ENCODE measurements at regions not wholly inside any gene's neighbourhood (a gene's known extent, or its start where the extent isn't known, plus 50 kb on each side); places are given as distances from the start of the nearest gene placed in this dataset.

DNA sequence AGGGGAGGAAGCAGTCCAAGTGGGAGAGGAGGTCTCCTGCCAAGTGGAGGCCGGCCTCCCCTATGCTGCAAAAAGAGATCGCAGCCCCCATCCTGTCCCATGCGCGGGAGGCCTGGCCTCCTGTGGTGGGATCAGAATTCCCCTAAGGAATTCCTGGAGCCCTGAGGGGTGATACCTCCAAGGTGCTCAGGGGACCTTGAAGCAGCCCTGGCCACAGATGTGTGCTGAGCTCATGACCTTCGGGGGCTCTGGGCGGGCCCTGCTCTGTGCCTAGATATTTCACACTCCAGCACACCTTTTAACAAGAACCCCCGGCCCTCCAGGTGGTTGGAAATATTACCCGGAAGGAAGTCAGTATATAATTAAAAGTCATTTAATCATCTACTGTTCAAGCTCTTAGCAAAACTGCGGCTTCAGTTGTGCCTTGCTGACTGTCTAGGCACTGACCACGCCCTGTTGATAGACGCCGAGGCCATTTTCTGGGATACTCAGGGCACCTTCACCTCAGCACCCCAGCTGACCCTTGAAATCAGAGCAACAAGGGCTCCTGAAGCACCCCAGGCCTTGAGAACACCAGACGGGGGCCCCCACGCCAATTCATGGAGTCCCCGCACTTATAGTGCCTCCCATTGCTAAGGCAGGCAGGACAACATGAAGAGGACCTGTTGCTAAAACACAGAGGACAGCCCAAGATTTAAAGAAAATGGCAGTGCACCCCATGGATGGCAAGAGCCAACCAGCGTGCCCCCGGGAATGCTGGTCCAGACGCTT is 119.1 kb downstream of the NDUFA10 start:
- peaks cover 8% of the 10 kb centered on the region for H3K4me1 ChIP-seq (ENCODE audit: control insufficient read depth, insufficient read depth, low read length)
- H3K36me3 ChIP-seq (ENCODE audit: control insufficient read depth, insufficient read depth, low read length) = no peaks in the 10 kb centered on the region
- no peak for DNase-seq (ENCODE audit: low read depth, low spot score)
- H3K27ac ChIP-seq (ENCODE audit: low read length) = no peak overlapping the region
- H3K4me3 ChIP-seq (ENCODE audit: low read length) = no peak overlapping the region
- H3K9me3 ChIP-seq (ENCODE audit: control insufficient read depth, insufficient read depth, low read length) = no peaks in the 10 kb centered on the region
- H3K27me3 ChIP-seq (ENCODE audit: control insufficient read depth, insufficient read depth, low read length) = no peaks in the 10 kb centered on the region
- WGBS (ENCODE audit: insufficient coverage, insufficient read length) = no CpG with 5 or more reads among the region's 18 CpGs

DNA sequence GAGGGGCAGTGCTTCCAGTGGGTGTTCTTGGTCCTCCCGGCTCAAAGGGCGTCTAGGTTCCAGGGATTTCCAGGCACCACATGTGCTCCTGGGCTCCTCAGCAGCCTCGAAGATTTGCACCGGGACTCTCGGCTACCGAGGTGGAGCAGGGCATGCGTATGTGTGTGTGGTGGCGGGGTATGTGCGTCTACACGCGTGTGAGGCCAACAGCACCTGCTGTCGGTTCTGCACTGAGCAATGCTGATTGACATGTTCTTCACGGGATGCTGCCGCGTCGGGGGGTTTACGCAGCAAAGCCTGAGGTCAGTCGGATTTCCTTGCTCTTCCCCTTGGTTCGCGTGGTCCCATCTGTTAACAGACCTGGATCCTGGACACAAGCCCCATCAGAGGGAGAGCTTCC is 119.8 kb downstream of the NDUFA10 start:
- no CpG with 5 or more reads among the region's 20 CpGs for WGBS (ENCODE audit: insufficient coverage, insufficient read length)
- no peak overlapping the region for H3K4me3 ChIP-seq (ENCODE audit: low read length)
- DNase-seq (ENCODE audit: low read depth, low spot score) = no peak

GRCh38 chr2:239904496-239904895 is 120.6 kb downstream of the NDUFA10 start:
- H3K27me3 ChIP-seq (ENCODE audit: control insufficient read depth, insufficient read depth, low read length) = no peaks in the 10 kb centered on the region
- H3K27ac ChIP-seq (ENCODE audit: low read length) = no peak overlapping the region
- peaks cover 8% of the 10 kb centered on the region for H3K4me1 ChIP-seq (ENCODE audit: control insufficient read depth, insufficient read depth, low read length)
- no peaks in the 10 kb centered on the region for H3K9me3 ChIP-seq (ENCODE audit: control insufficient read depth, insufficient read depth, low read length)
- WGBS (ENCODE audit: insufficient coverage, insufficient read length) = no CpG with 5 or more reads among the region's 6 CpGs
- DNase-seq (ENCODE audit: low read depth, low spot score) = no peak
- no peaks in the 10 kb centered on the region for H3K36me3 ChIP-seq (ENCODE audit: control insufficient read depth, insufficient read depth, low read length)
- no peak overlapping the region for H3K4me3 ChIP-seq (ENCODE audit: low read length)

More for the DNA sequence above, 119.8 kb downstream of the NDUFA10 start:
- Histone ChIP-seq H3K36me3 (ENCODE audit: control insufficient read depth, insufficient read depth, low read length) (no peaks in the 10 kb centered on the region), H3K9me3 (ENCODE audit: control insufficient read depth, insufficient read depth, low read length) (no peaks in the 10 kb centered on the region), H3K4me1 (ENCODE audit: control insufficient read depth, insufficient read depth, low read length) (peaks cover 8% of the 10 kb centered on the region), H3K27ac (ENCODE audit: low read length) (no peak overlapping the region), H3K27me3 (ENCODE audit: control insufficient read depth, insufficient read depth, low read length) (no peaks in the 10 kb centered on the region)

DNA sequence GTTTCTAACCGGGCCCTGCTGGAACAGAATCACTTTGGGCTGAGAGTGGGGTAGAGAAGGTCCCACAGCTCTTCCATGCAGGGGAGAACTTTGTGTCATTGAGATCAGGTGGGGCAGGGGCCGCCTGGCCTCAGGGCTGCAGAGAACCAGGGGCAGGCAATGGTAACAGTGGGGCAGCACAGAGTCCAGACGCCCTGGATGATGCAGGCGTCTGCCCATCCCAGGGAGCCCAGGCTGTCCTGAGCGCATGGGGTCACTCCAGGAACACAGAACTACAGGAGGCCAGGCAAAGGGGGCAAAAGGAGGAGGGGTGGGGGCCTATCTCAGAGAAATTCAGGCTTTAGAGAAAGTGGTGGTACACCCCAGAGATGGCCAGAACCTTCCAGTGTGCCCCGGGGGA is 121.3 kb downstream of the NDUFA10 start:
- Histone ChIP-seq H3K4me3 (ENCODE audit: low read length) (no peak overlapping the region), H3K36me3 (ENCODE audit: control insufficient read depth, insufficient read depth, low read length) (no peaks in the 10 kb centered on the region), H3K27me3 (ENCODE audit: control insufficient read depth, insufficient read depth, low read length) (no peaks in the 10 kb centered on the region), H3K4me1 (ENCODE audit: control insufficient read depth, insufficient read depth, low read length) (peaks cover 8% of the 10 kb centered on the region), H3K9me3 (ENCODE audit: control insufficient read depth, insufficient read depth, low read length) (no peaks in the 10 kb centered on the region), H3K27ac (ENCODE audit: low read length) (no peak overlapping the region)
- WGBS (ENCODE audit: insufficient coverage, insufficient read length) = no CpG with 5 or more reads among the region's 6 CpGs
- no peak for DNase-seq (ENCODE audit: low read depth, low spot score)

DNA sequence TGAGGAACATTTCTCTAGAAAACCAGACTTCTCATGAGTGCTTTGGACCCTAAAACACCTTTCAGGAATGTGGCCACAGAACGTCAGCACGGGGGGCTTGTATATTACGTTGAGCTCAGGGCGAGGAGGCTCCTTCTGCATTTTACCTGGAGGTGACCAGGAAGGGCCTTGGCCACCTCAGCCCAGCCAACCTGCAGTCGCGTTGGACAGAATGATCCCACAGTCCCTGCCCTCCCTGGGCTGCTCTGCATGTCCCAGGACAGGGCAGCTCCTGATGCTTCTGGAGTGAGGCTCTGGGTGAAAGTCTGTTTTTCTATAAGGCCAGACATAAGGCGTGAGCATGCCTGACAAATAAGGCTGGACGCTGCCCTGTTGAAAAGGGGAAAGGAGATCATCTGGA is 121.9 kb downstream of the NDUFA10 start:
- WGBS (ENCODE audit: insufficient coverage, insufficient read length) = no CpG with 5 or more reads among the region's 8 CpGs
- DNase-seq (ENCODE audit: low read depth, low spot score) = no peak
- H3K36me3 ChIP-seq (ENCODE audit: control insufficient read depth, insufficient read depth, low read length) = no peaks in the 10 kb centered on the region
- no peaks in the 10 kb centered on the region for H3K9me3 ChIP-seq (ENCODE audit: control insufficient read depth, insufficient read depth, low read length)
- no peak overlapping the region for H3K4me3 ChIP-seq (ENCODE audit: low read length)
- no peaks in the 10 kb centered on the region for H3K27me3 ChIP-seq (ENCODE audit: control insufficient read depth, insufficient read depth, low read length)
- H3K27ac ChIP-seq (ENCODE audit: low read length) = no peak overlapping the region
- H3K4me1 ChIP-seq (ENCODE audit: control insufficient read depth, insufficient read depth, low read length) = peaks cover 8% of the 10 kb centered on the region

GRCh38 chr2:239902749-239903201 is 122.4 kb downstream of the NDUFA10 start:
- no peak for DNase-seq (ENCODE audit: low read depth, low spot score)
- H3K4me3 ChIP-seq (ENCODE audit: low read length) = no peak overlapping the region
- H3K27ac ChIP-seq (ENCODE audit: low read length) = no peak overlapping the region
- H3K4me1 ChIP-seq (ENCODE audit: control insufficient read depth, insufficient read depth, low read length) = peaks cover 8% of the 10 kb centered on the region
- H3K9me3 ChIP-seq (ENCODE audit: control insufficient read depth, insufficient read depth, low read length) = no peaks in the 10 kb centered on the region
- no peaks in the 10 kb centered on the region for H3K36me3 ChIP-seq (ENCODE audit: control insufficient read depth, insufficient read depth, low read length)
- no peaks in the 10 kb centered on the region for H3K27me3 ChIP-seq (ENCODE audit: control insufficient read depth, insufficient read depth, low read length)
- WGBS (ENCODE audit: insufficient coverage, insufficient read length) = no CpG with 5 or more reads among the region's 11 CpGs

- no CpG with 5 or more reads among the region's 13 CpGs for WGBS (ENCODE audit: insufficient coverage, insufficient read length)
- no peak overlapping the region for H3K27ac ChIP-seq (ENCODE audit: low read length)
- no peak for DNase-seq (ENCODE audit: low read depth, low spot score)
- no peaks in the 10 kb centered on the region for H3K27me3 ChIP-seq (ENCODE audit: control insufficient read depth, insufficient read depth, low read length)
- no peak overlapping the region for H3K4me3 ChIP-seq (ENCODE audit: low read length)
- H3K4me1 ChIP-seq (ENCODE audit: control insufficient read depth, insufficient read depth, low read length) = peaks cover 9% of the 10 kb centered on the region
- no peaks in the 10 kb centered on the region for H3K9me3 ChIP-seq (ENCODE audit: control insufficient read depth, insufficient read depth, low read length)
- H3K36me3 ChIP-seq (ENCODE audit: control insufficient read depth, insufficient read depth, low read length) = no peaks in the 10 kb centered on the region
Measured at GRCh38 chr2:239898292-239898925, 126.7 kb downstream of the NDUFA10 start.

GRCh38 chr2:239897596-239898235 is 127.4 kb downstream of the NDUFA10 start:
- Histone ChIP-seq H3K27me3 (ENCODE audit: control insufficient read depth, insufficient read depth, low read length) (no peaks in the 10 kb centered on the region), H3K27ac (ENCODE audit: low read length) (no peak overlapping the region), H3K4me1 (ENCODE audit: control insufficient read depth, insufficient read depth, low read length) (peaks cover 4% of the 10 kb centered on the region), H3K36me3 (ENCODE audit: control insufficient read depth, insufficient read depth, low read length) (no peaks in the 10 kb centered on the region), H3K9me3 (ENCODE audit: control insufficient read depth, insufficient read depth, low read length) (no peaks in the 10 kb centered on the region), H3K4me3 (ENCODE audit: low read length) (no peak overlapping the region)
- no peak for DNase-seq (ENCODE audit: low read depth, low spot score)
- no CpG with 5 or more reads among the region's 9 CpGs for WGBS (ENCODE audit: insufficient coverage, insufficient read length)

GRCh38 chr2:239896075-239896474 is 129.1 kb downstream of the NDUFA10 start:
- H3K36me3 ChIP-seq (ENCODE audit: control insufficient read depth, insufficient read depth, low read length) = no peaks in the 10 kb centered on the region
- no peak overlapping the region for H3K4me3 ChIP-seq (ENCODE audit: low read length)
- H3K27me3 ChIP-seq (ENCODE audit: control insufficient read depth, insufficient read depth, low read length) = no peaks in the 10 kb centered on the region

DNA sequence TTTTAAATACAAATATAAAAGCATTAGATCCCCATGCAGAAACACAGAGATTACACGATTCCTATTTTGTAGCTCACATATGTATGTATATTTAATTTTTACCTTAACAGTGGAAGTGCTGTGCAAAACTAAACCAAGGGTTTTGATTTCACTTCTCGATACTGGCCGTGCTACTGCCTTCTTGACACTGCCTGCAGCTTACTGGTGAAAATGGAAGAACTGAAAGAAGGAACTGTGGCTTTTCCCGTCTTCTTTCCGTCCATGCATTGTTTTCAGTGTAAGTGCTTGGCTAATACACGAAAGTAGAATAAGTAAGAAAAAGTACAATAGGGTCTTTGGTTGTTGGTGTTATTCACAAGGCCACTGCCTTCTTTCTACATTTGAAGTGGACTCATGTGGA is 129.5 kb downstream of the NDUFA10 start:
- no peaks in the 10 kb centered on the region for H3K27me3 ChIP-seq (ENCODE audit: control insufficient read depth, insufficient read depth, low read length)
- no CpG with 5 or more reads among the region's 6 CpGs for WGBS (ENCODE audit: insufficient coverage, insufficient read length)

More at GRCh38 chr2:239896075-239896474, 129.1 kb downstream of the NDUFA10 start:
- H3K9me3 ChIP-seq (ENCODE audit: control insufficient read depth, insufficient read depth, low read length) = no peaks in the 10 kb centered on the region
- H3K4me1 ChIP-seq (ENCODE audit: control insufficient read depth, insufficient read depth, low read length) = peaks cover 5% of the 10 kb centered on the region
- H3K27ac ChIP-seq (ENCODE audit: low read length) = no peak overlapping the region
- WGBS (ENCODE audit: insufficient coverage, insufficient read length) = no CpG with 5 or more reads among the region's 8 CpGs
- no peak for DNase-seq (ENCODE audit: low read depth, low spot score)

More for the DNA sequence above, 129.5 kb downstream of the NDUFA10 start:
- Histone ChIP-seq H3K9me3 (ENCODE audit: control insufficient read depth, insufficient read depth, low read length) (no peaks in the 10 kb centered on the region), H3K4me1 (ENCODE audit: control insufficient read depth, insufficient read depth, low read length) (peaks cover 5% of the 10 kb centered on the region), H3K27ac (ENCODE audit: low read length) (no peak overlapping the region), H3K4me3 (ENCODE audit: low read length) (no peak overlapping the region), H3K36me3 (ENCODE audit: control insufficient read depth, insufficient read depth, low read length) (no peaks in the 10 kb centered on the region)
- DNase-seq (ENCODE audit: low read depth, low spot score) = no peak
